CD1c-positive myeloid dendritic cell (primary cell): ENCODE measurements at regions not wholly inside any gene's neighbourhood (a gene's known extent, or its start where the extent isn't known, plus 50 kb on each side); places are given as distances from the start of the nearest gene placed in this dataset.
"Not testable (repeated sequence)": the region's sequence is repeated elsewhere in the genome, so short reads cannot be mapped to it uniquely, and the experiment has no call there.

ENCODE experiments used
- DNase-seq: peaks from one replicate; pipeline ENCODE4 v3.0.0-alpha.2; 2016; ENCODE audit errors: extremely low spot score

GRCh38 chr3:152658977-152659720, 175.8 kb upstream of the P2RY1 start:
- no peak for DNase-seq

DNA sequence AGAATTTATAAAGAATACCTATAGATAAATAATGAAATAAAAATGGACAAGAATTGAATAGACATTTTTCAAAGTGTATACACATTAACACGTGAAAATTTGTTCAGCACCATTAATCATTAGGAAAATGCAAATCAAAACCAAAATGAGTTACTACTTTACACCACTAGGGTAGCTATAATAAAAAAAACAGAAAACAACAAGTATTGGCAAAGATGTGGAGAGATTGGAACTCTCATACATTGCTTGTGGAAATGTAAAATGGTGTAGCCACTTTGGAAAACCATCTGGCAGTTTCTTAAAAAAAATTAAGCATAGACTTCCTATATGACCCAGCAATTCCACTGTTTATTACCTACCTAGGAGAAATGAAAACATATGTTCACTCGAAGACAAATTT, 172.8 kb upstream of the P2RY1 start:
- DNase-seq: no peak

- DNase-seq: no peak
These were observed 170.2 kb upstream of the P2RY1 start for GRCh38 chr3:152664766-152665165.

DNA sequence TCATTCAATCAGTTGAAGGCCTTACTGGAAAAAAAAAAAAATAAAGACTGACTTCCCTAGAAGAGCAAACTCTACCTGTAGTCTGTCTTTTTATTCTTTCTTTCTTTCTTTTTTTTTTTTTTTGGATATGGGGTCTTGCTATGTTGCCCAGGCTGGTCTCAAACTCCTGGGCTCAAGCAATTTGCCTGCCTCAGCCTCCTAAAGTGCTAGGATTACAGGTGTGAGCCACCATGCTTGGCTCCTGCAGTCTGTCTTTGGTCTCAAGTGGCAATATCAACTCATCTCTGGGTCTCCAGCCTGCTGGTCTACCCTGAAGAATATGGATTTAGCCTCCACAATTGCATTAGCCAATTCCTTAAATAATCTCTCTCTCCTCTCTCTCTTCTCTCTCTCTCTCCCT, 167.7 kb upstream of the P2RY1 start:
- no peak for DNase-seq

- no peak for DNase-seq
These were observed 165.4 kb upstream of the P2RY1 start for GRCh38 chr3:152669560-152669959.

GRCh38 chr3:152671446-152672319, 163.2 kb upstream of the P2RY1 start:
- no peak for DNase-seq

DNA sequence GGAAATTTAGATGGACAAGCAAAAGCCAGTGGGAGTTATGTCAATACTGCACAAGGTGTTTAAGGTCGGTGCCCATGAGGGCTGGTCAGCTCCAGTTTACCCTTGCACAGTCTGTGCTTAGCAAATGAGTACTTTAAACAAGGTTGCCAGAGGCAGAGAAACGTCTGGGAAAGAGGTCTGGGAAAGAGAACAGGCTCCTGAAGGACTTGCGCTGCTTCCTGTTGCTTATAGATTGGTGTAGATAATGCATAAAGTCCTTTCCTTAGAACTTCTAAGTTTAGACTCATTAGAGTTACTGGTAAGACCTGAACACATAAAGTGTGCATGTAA, 162.6 kb upstream of the P2RY1 start:
- no peak for DNase-seq

GRCh38 chr3:152676810-152677379, 158.0 kb upstream of the P2RY1 start:
- DNase-seq: no peak

GRCh38 chr3:152677491-152677890, 157.4 kb upstream of the P2RY1 start:
- DNase-seq: no peak

DNA sequence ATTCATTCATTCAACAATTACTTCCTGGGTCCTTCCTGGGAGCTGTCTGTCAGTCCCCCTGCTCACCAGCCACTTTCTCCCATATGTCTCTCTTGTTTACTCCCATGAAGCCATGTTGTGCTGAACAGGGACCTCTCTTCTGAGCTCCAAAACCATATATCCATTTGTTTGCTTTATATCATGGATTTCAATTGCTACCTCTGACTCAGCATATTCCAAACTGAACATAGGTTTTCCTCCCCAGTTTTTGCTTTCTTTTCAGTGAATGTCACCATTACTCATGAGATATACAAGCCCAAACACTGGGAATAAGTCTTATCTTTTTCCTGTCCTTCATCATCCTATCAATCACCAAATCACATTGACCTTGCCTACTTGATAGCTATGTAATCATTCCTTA, 152.5 kb upstream of the P2RY1 start:
- DNase-seq: no peak

DNA sequence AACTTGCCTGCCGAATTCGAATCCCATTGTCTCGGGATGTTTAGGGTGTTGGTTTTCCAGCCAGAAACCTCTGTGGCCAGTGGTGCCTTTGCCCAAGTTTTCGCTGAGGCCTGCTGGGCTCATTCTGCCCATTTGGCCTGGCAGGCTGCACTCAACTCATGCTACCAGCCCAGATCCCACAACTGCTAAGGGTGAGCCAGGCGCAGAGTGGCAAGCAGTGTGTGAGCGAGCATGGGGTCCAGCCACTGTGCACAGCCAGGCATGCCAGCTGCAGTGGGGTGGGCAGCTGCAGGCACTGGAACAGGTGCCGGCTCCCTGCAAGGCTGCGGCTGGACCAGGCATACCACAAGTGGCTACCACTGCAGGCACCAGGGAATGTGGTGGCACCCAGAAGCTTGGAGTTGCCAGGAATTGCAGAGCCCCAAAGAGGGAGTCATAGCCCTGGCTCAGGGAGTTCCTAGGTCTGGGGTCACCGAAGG, 151.4 kb upstream of the P2RY1 start:
- no peak for DNase-seq

DNA sequence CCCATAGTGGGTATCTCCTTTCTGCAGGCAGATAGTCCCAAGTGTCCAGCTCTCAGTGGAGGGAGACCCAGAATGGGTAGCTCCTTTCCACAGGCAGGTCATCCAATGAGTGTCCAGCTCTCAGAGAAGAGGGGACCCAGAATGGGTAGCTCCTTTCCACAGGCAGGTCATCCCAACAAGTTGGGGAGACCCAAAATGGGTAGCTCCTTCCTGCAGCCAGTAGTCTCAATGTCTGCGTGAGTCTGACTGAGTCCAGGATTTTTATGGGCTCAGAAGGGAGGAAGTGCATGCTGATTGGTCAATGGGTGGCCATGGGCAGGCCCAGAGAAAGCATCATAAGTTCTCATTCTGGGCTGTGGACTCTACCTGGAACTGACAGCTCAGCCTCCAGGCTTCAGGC, 150.7 kb upstream of the P2RY1 start:
- DNase-seq: no peak

- DNase-seq: no peak
These were observed 146.6 kb upstream of the P2RY1 start for GRCh38 chr3:152688313-152688712.

DNA sequence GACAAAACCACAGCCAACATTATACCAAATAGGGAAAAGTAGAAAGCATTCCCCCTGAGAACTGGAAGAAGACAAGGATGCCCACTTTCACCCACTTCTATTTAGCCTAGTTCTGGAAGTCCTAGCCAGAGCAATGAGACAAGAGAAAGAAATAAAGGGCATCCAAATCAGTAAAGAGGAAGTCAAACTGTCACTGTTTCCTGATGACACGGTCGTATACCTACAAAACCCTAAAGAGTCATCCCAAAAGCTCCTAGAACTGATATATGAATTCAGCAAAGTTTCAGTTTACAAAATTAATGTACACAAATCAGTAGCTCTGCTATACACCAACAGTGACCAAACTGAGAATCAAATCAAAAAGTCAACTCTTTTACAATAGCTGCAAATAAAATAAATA, 142.6 kb upstream of the P2RY1 start:
- not testable (repeated sequence) for DNase-seq

DNA sequence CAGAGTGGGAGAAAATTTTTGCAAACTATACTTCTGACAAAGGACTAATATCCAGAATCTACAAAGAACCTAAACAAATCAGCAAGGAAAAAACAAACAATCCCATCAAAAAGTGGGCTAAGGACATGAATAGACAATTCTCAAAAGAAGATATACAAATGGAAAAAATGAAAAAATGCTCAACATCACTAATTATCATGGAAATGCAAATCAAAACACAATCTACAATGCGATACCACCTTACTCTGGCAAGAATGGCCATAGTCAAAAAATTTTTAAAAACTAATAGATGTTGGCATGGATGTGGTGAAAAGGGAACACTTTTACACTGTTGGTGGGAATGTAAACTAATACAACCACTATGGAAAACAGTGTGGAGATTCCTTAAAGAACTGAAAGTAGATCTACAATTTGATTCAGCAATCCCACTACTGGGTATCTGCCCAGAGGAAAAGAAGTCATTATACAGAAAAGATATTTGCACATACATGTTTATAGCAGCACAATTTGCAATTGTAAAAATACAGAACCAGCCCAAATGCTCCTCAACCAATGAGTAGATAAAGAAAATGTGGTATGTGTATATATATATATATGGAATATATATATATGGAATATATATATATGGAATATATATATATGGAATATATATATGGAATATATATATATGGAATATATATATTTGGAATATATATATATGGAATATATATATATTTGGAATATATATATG, 141.2 kb upstream of the P2RY1 start:
- not testable (repeated sequence) for DNase-seq

GRCh38 chr3:152695840-152696239, 139.1 kb upstream of the P2RY1 start:
- DNase-seq: no peak

DNA sequence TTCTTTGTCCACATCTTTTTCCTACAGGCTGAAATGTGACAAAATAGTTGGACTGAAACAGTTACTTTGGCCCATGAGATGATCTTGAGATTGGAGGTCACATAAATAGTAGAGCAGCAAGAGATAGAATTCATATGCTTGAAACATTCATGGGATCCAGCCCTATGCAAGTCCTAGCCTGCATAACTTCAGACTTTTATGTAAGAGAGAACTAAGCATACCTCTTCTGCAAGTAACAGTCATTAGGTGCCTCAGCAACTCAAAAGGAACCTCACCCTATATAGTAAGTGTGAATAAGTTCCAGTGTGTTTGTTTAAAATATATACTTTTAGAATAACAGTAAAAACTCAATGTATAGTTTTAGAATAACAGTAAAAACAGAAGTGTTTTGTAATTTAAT, 138.0 kb upstream of the P2RY1 start:
- no peak for DNase-seq

GRCh38 chr3:152703245-152703890, 131.6 kb upstream of the P2RY1 start:
- DNase-seq: peak; percentile 13

DNA sequence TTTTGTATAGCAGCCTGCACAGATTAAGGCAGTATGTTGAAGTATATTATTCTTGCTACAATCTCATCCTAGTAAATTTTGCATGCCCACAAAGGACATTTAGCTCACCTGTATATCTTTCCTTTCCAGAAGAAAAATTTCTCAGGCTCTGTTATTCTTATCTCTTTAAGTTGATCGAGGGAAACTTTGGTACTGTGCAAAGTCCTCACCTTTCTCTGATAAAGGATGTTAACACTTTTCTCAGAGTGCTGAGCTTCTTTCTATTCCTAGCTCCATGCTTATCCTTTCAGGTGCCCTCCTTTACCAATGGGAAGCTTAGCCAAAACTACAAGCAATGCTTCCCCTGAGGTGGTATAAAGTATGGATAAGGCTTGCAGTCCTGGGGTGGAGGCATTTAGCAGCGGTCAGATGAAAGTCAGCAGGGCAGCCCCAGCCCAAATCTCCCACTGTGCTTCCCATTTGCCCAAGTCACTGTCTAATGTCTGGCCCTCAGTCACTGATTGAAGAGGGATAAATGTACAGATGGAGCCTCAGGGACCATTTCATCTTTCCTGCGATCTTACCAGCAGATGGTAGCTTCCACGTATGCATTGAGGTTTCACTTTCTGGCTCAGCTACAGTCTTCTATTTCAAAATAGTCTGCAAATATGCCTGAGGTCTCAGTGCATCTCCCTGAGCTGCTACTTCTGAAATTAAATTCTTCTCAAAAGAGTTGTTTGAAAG, 127.8 kb upstream of the P2RY1 start:
- DNase-seq: no peak

GRCh38 chr3:152709659-152710058, 125.3 kb upstream of the P2RY1 start:
- no peak for DNase-seq

- no peak for DNase-seq
These were observed 124.4 kb upstream of the P2RY1 start for GRCh38 chr3:152710549-152710948.
